ENCODE measurements at regions not wholly inside any gene's neighbourhood (a gene's known extent, or its start where the extent isn't known, plus 50 kb on each side); places are given as distances from the start of the nearest gene placed in this dataset.

- FAIRE-seq (no peak), DNase-seq (peak in 1 of 6 donors; percentile 5), ATAC-seq (no peak)
- intact Hi-C loops (cut with DNase I) = no loop called here
- Histone ChIP-seq H3K4me1 (no peaks in the 10 kb centered on the region), H3K27me3 (no peaks in the 10 kb centered on the region), H3K27ac (no peak overlapping the region), H3K36me3 (no peaks in the 10 kb centered on the region), H3K4me3 (no peak overlapping the region), H3K9me3 (no peaks in the 10 kb centered on the region)
- WGBS, 2 donors = 44 to 65% methylated on average over 4 of the region's 4 CpGs
- no peak for TF ChIP-seq CTCF (IDR thresholded peaks at IDR 0.05)
Measured at GRCh38 chr20:24816907-24817306, 132.2 kb upstream of the CST7 start.

- DNase-seq (peak in 1 of 6 donors; percentile 35), FAIRE-seq (no peak), ATAC-seq (no peak)
- H3K27me3 ChIP-seq = no peaks in the 10 kb centered on the region
- TF ChIP-seq CTCF (IDR thresholded peaks at IDR 0.05) = no peak
- H3K36me3 ChIP-seq = no peaks in the 10 kb centered on the region
- H3K4me3 ChIP-seq = no peak overlapping the region
- 43 to 67% methylated on average over 6 of the region's 6 CpGs for WGBS, 2 donors
- no peak overlapping the region for H3K27ac ChIP-seq
- intact Hi-C loops (cut with DNase I) = no loop called here
- H3K4me1 ChIP-seq = no peaks in the 10 kb centered on the region
- no peaks in the 10 kb centered on the region for H3K9me3 ChIP-seq
Measured at GRCh38 chr20:24817351-24817750, 131.7 kb upstream of the CST7 start.

GRCh38 chr20:24818056-24818455 is 131.0 kb upstream of the CST7 start:
- FAIRE-seq = no peak
- no peak overlapping the region for H3K27ac ChIP-seq
- no peaks in the 10 kb centered on the region for H3K9me3 ChIP-seq
- H3K27me3 ChIP-seq = no peaks in the 10 kb centered on the region
- TF ChIP-seq CTCF (IDR thresholded peaks at IDR 0.05) = no peak
- DNase-seq = peak in 1 of 6 donors; percentile 29
- no peaks in the 10 kb centered on the region for H3K4me1 ChIP-seq
- 64 to 80% methylated on average over 5 of the region's 5 CpGs for WGBS, 2 donors
- no peak overlapping the region for H3K4me3 ChIP-seq
- ATAC-seq = no peak
- no peaks in the 10 kb centered on the region for H3K36me3 ChIP-seq
- intact Hi-C loops (cut with DNase I) = no loop called here

- WGBS, 2 donors = 69 to 80% methylated on average over 14 of the region's 14 CpGs
Measured at GRCh38 chr20:24819331-24819965, 129.6 kb upstream of the CST7 start.

More at GRCh38 chr20:24819331-24819965, 129.6 kb upstream of the CST7 start:
- DNase-seq = peak in 1 of 6 donors; percentile 21
- H3K4me3 ChIP-seq = no peak overlapping the region
- no peak for TF ChIP-seq CTCF (IDR thresholded peaks at IDR 0.05)
- no peaks in the 10 kb centered on the region for H3K9me3 ChIP-seq
- H3K27me3 ChIP-seq = no peaks in the 10 kb centered on the region
- no peak for FAIRE-seq
- H3K36me3 ChIP-seq = no peaks in the 10 kb centered on the region
- no peaks in the 10 kb centered on the region for H3K4me1 ChIP-seq
- no peak overlapping the region for H3K27ac ChIP-seq
- ATAC-seq = no peak
- intact Hi-C loops (cut with DNase I) = no loop called here
